ENCODE measurements at regions not wholly inside any gene's neighbourhood (a gene's known extent, or its start where the extent isn't known, plus 50 kb on each side); places are given as distances from the start of the nearest gene placed in this dataset.

DNA sequence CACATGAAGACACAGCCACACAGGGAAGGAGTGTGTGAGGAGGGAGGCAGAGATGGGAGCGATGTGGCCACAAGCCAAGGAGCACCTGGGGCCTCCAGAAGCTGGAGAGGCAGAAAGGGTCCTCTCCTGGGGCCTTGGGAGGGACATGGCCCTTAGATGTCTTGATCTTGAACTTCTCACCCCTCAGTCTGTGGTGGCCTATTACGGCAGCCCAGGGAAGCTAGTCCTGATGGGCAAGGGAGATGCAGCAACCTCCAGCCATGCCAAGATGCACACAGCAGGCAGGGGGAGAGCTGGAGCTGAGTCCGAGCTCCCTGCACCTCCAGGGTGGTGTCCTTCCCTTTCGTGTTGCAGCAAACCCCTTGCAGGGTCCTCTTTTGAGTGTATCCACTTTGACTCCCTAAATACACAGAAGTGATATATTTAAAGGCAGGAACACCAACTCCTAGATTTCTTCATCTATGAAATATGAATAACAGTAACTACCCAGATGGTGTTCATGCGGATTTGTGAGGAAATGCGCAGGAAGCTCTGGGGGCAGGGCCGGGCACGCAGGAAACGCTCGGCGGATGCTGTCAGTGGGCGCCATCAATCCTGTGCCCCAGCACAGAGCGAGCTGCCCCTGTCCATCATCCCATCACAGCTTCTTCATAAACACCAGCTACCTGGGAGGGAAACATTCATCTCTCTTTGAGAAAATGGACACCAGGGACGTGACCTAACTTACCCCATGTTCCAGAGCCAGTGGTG, 230.4 kb upstream of the MYT1L start:
- TF ChIP-seq, protein P1, sequence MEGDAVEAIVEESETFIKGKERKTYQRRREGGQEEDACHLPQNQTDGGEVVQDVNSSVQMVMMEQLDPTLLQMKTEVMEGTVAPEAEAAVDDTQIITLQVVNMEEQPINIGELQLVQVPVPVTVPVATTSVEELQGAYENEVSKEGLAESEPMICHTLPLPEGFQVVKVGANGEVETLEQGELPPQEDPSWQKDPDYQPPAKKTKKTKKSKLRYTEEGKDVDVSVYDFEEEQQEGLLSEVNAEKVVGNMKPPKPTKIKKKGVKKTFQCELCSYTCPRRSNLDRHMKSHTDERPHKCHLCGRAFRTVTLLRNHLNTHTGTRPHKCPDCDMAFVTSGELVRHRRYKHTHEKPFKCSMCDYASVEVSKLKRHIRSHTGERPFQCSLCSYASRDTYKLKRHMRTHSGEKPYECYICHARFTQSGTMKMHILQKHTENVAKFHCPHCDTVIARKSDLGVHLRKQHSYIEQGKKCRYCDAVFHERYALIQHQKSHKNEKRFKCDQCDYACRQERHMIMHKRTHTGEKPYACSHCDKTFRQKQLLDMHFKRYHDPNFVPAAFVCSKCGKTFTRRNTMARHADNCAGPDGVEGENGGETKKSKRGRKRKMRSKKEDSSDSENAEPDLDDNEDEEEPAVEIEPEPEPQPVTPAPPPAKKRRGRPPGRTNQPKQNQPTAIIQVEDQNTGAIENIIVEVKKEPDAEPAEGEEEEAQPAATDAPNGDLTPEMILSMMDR (IDR thresholded peaks at IDR 0.05): no peak
- TF ChIP-seq EZH2 (IDR thresholded peaks at IDR 0.05; ENCODE audit: borderline replicate concordance, insufficient read depth, low read depth, low read length, poor library complexity, severe bottlenecking): no peak
